ENCODE measurements at regions not wholly inside any gene's neighbourhood (a gene's known extent, or its start where the extent isn't known, plus 50 kb on each side); places are given as distances from the start of the nearest gene placed in this dataset.

DNA sequence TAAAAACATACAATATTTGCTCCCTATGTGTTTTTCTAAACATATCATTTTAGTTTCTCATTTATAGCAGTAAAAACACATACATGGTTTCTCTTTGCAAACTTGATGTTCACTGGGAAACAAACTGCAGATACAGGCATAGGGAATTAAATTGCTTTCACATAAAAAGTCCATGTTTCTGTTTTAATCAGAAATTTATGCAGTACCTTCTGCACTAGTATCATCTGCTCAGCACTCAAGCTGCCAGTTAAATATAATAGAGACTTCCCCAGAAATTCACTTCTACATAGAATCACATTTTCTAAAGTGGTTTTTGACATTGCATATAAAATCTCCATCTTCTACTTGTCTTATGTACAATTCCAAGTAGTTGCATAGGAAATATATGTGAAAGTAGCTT, 1107.3 kb upstream of the NRXN1 start:
- Histone ChIP-seq H3K9ac (ENCODE audit: control insufficient read depth, extremely low read depth, insufficient read depth, low read length) (no peak overlapping the region), H2AFZ (ENCODE audit: control insufficient read depth, low read length) (no peak overlapping the region), H3K27ac (ENCODE audit: control insufficient read depth, insufficient read depth, low read length) (no peak overlapping the region), H4K20me1 (ENCODE audit: control insufficient read depth, extremely low read depth, insufficient read depth, low read length) (no peaks in the 10 kb centered on the region), H3K4me1 (ENCODE audit: control insufficient read depth, extremely low read depth, insufficient read depth, low read length) (no peaks in the 10 kb centered on the region), H3K9me1 (ENCODE audit: control insufficient read depth, extremely low read depth, insufficient read depth, low read length) (no peaks in the 10 kb centered on the region), H3K4me2 (ENCODE audit: control insufficient read depth, extremely low read depth, insufficient read depth, low read depth, low read length) (no peak overlapping the region), H3K79me2 (ENCODE audit: control insufficient read depth, insufficient read depth, low read length) (no peaks in the 10 kb centered on the region), H3K4me3 (ENCODE audit: control insufficient read depth in 2 of 3, extremely low read depth in 1 of 3, insufficient read depth in 2 of 3, low read depth in 1 of 3, low read length in 3 of 3) (no peak overlapping the region), H3K36me3 (ENCODE audit: control insufficient read depth in 2 of 2, extremely low read depth in 1 of 2, insufficient read depth in 2 of 2, low read length in 2 of 2) (no peaks in the 10 kb centered on the region), H3K27me3 (ENCODE audit: control insufficient read depth, extremely low read depth, insufficient read depth, low read length) (no peaks in the 10 kb centered on the region), H3K9me3 (ENCODE audit: control insufficient read depth, low read depth, low read length) (no peaks in the 10 kb centered on the region)
- FAIRE-seq (no peak), DNase-seq (ENCODE audit: low read depth, low spot score) (no peak)
- TF ChIP-seq EZH2 (IDR thresholded peaks at IDR 0.05; ENCODE audit: low read length) (no peak), CTCF (optimal IDR thresholded peaks at IDR 0.05 in 1 of 3, IDR thresholded peaks at IDR 0.05 in 1 of 3, conservative IDR thresholded peaks at IDR 0.05 in 1 of 3; ENCODE audit: extremely low read depth in 1 of 3, insufficient read depth in 2 of 3, low read length in 3 of 3) (no peak)
- dilution Hi-C loops (cut with MboI; ENCODE audit: extremely low pct_ligation_motif_present, low sequenced_read_pairs), result no loop called here

- Histone ChIP-seq H3K9ac (ENCODE audit: control insufficient read depth, extremely low read depth, insufficient read depth, low read length) (no peak overlapping the region), H3K27me3 (ENCODE audit: control insufficient read depth, extremely low read depth, insufficient read depth, low read length) (no peaks in the 10 kb centered on the region), H3K36me3 (ENCODE audit: control insufficient read depth in 2 of 2, extremely low read depth in 1 of 2, insufficient read depth in 2 of 2, low read length in 2 of 2) (no peaks in the 10 kb centered on the region), H3K9me3 (ENCODE audit: control insufficient read depth, low read depth, low read length) (no peaks in the 10 kb centered on the region), H3K27ac (ENCODE audit: control insufficient read depth, insufficient read depth, low read length) (no peak overlapping the region), H3K4me2 (ENCODE audit: control insufficient read depth, extremely low read depth, insufficient read depth, low read depth, low read length) (no peak overlapping the region), H4K20me1 (ENCODE audit: control insufficient read depth, extremely low read depth, insufficient read depth, low read length) (no peaks in the 10 kb centered on the region), H3K4me3 (ENCODE audit: control insufficient read depth in 2 of 3, extremely low read depth in 1 of 3, insufficient read depth in 2 of 3, low read depth in 1 of 3, low read length in 3 of 3) (no peak overlapping the region), H2AFZ (ENCODE audit: control insufficient read depth, low read length) (no peak overlapping the region), H3K79me2 (ENCODE audit: control insufficient read depth, insufficient read depth, low read length) (no peaks in the 10 kb centered on the region), H3K9me1 (ENCODE audit: control insufficient read depth, extremely low read depth, insufficient read depth, low read length) (no peaks in the 10 kb centered on the region), H3K4me1 (ENCODE audit: control insufficient read depth, extremely low read depth, insufficient read depth, low read length) (no peaks in the 10 kb centered on the region)
- DNase-seq (ENCODE audit: low read depth, low spot score) (no peak), FAIRE-seq (no peak)
- TF ChIP-seq CTCF (optimal IDR thresholded peaks at IDR 0.05 in 1 of 3, IDR thresholded peaks at IDR 0.05 in 1 of 3, conservative IDR thresholded peaks at IDR 0.05 in 1 of 3; ENCODE audit: extremely low read depth in 1 of 3, insufficient read depth in 2 of 3, low read length in 3 of 3) (no peak), EZH2 (IDR thresholded peaks at IDR 0.05; ENCODE audit: low read length) (no peak)
- dilution Hi-C loops (cut with MboI; ENCODE audit: extremely low pct_ligation_motif_present, low sequenced_read_pairs), result no loop called here
Measured at GRCh38 chr2:52135235-52135634, 1103.3 kb upstream of the NRXN1 start.
